Kidney epithelial cell (primary cell): ENCODE measurements at regions not wholly inside any gene's neighbourhood (a gene's known extent, or its start where the extent isn't known, plus 50 kb on each side); places are given as distances from the start of the nearest gene placed in this dataset.

ENCODE experiments used
- DNase-seq: peaks from one replicate; pipeline ENCODE4 v3.0.0-alpha.2; 2010; ENCODE audit warnings: low read depth
- H3K27me3 ChIP-seq: 2 replicates; pipeline ENCODE4 v1.6.0; 2011; ENCODE audit warnings: low read length; ENCODE audit not compliant: control insufficient read depth, insufficient read depth
- H3K36me3 ChIP-seq: 2 replicates; pipeline ENCODE4 v1.5.1; 2011; ENCODE audit warnings: low read length; ENCODE audit not compliant: control insufficient read depth, insufficient read depth
- H3K4me3 ChIP-seq: 2 replicates; pipeline ENCODE4 v1.5.1; 2011; ENCODE audit warnings: low read depth, mild to moderate bottlenecking, control low read depth, low read length
- TF ChIP-seq, protein P1 (sequence below): IDR thresholded peaks from 2 replicates; pipeline ENCODE4 v1.5.1; 2011; ENCODE audit warnings: mild to moderate bottlenecking, moderate library complexity, low read length, control low read depth, inconsistent platforms; ENCODE audit not compliant: insufficient read depth, poor library complexity, severe bottlenecking

DNA sequence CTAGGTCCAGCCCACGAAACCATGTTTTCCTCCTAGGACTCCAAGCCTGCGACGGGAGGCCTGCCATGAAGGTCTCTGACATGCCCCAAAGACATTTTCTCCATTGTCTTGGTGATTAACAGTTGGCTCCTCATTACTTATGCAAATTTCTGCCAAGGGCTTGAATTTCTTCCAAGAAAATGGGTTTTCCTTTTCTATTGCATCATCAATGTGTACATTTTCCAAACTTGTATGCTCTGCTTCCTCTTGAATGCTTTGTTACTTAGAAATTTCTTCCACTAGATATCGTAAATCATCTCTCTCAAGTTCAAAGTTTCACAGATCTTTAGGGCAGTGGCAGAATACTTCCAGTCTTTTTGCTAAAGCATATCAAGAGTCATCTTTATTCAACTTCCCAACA is 1792.7 kb upstream of the CDH9 start:
- Histone ChIP-seq H3K36me3 (no peaks in the 10 kb centered on the region), H3K4me3 (no peak overlapping the region), H3K27me3 (no peaks in the 10 kb centered on the region)
- DNase-seq, result no peak
- TF ChIP-seq, protein P1, sequence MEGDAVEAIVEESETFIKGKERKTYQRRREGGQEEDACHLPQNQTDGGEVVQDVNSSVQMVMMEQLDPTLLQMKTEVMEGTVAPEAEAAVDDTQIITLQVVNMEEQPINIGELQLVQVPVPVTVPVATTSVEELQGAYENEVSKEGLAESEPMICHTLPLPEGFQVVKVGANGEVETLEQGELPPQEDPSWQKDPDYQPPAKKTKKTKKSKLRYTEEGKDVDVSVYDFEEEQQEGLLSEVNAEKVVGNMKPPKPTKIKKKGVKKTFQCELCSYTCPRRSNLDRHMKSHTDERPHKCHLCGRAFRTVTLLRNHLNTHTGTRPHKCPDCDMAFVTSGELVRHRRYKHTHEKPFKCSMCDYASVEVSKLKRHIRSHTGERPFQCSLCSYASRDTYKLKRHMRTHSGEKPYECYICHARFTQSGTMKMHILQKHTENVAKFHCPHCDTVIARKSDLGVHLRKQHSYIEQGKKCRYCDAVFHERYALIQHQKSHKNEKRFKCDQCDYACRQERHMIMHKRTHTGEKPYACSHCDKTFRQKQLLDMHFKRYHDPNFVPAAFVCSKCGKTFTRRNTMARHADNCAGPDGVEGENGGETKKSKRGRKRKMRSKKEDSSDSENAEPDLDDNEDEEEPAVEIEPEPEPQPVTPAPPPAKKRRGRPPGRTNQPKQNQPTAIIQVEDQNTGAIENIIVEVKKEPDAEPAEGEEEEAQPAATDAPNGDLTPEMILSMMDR, result no peak

DNA sequence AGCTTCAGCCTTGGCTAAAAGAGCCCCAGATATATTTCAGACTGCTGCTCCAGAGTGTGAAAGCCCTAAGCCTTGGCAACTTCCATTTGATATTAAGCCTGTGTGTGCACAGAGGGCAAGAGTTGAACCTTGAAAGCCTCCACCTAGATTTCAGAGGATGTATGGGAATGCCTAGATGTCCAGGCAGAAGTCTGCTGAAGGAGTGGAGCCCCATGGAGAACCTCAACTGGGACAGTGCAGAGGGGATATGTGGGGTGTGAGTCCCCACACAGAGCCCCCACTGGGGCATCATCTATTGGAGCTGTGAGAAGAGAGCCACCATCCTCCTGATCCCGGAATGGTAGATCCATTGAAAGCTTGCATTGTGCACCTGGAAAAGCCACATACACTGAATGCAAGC is 1784.8 kb upstream of the CDH9 start:
- TF ChIP-seq, protein P1, result no peak
- no peak overlapping the region for H3K4me3 ChIP-seq
- no peaks in the 10 kb centered on the region for H3K36me3 ChIP-seq
- DNase-seq, result no peak
- H3K27me3 ChIP-seq, result no peaks in the 10 kb centered on the region

DNA sequence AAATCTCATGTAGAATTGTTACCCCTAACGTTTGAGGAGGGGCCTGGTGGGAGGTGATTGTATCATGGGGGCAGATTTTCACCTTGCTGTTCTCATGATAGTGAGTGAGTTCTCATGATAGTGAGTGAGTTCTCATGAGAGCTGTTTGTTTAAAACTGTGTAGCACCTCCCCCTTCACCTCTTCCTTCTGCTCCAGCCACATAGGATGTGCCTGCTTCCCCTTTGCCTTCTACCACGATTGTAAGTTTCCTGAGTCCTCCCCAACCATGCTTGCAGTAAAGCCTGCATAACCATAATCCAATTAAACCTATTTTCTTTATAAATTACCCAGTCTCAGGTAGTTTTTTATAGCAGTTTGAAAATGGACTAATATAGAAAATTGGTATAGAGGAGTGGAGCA is 1783.7 kb upstream of the CDH9 start:
- Histone ChIP-seq H3K36me3 (no peaks in the 10 kb centered on the region), H3K4me3 (no peak overlapping the region), H3K27me3 (no peaks in the 10 kb centered on the region)
- no peak for DNase-seq
- TF ChIP-seq, protein P1, result no peak

DNA sequence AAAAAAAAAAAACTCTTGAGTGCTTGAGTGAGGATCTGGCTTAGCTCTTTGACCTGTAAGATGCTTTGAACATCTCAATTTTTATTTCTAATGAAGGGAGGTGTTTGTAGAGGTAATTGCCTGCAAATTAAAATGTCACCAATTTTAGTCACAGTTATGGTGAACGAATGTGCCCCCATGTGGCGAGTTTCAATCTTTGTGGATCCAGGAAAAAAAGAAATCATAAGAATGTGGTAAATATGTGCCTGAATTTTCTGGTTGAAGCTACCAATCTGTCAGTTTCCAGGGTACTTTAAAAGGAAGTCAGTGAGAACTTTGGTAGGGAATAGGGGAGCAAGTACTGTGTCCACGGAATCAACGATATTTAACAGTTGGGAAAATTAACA is 1772.4 kb upstream of the CDH9 start:
- no peak overlapping the region for H3K4me3 ChIP-seq
- no peaks in the 10 kb centered on the region for H3K27me3 ChIP-seq
- no peaks in the 10 kb centered on the region for H3K36me3 ChIP-seq
- TF ChIP-seq, protein P1, result no peak
- DNase-seq, result no peak

DNA sequence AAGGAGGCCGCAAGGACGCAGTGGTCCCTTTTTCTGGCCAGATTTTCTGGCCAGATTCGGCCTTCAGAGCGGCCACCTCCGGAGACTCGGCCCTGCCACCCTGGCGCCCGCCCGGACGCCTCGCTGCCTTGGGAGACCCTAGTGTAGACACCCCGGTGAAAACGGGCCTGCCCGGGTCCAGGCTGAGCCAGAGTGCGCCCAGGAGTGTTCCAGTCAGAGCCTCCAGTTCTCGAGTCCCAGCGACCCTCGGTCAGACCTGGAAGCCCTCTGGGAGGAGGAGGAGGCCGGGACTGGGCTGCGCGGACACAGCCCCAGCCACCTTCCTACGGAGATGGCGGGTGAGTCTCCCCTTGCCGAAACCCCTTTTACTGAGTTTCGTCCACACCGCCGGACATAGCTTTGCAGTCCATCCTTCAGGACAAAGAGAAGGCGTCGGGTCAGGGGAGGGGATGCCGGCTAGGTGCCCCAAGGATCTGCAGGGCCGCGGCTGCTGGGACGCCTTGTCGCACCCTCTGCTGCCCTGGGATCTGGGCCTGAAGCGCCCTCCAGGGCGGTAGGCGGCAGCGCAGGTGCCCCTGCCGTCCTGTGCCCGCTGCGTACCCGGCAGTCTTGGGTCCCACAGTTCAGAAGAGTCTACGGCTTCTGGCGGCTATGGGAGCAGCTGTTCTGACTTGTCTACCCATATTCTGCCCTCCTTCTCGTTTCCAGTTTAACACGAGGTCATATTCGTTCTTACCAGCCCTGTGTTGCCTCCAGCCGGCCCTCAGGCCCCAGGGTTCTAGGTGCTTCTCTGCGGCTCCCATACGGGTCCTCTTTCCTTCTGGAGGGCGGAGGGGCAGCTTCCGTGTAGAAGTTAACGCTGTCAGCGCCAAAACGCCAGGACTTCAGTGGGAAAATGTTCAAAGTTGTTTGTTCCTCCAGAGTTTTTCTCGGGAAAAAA is 1771.7 kb upstream of the CDH9 start:
- Histone ChIP-seq H3K27me3 (no peaks in the 10 kb centered on the region), H3K36me3 (no peaks in the 10 kb centered on the region), H3K4me3 (no peak overlapping the region)
- TF ChIP-seq, protein P1, result no peak
- DNase-seq, result no peak
